ENCODE measurements at regions not wholly inside any gene's neighbourhood (a gene's known extent, or its start where the extent isn't known, plus 50 kb on each side); places are given as distances from the start of the nearest gene placed in this dataset.

DNA sequence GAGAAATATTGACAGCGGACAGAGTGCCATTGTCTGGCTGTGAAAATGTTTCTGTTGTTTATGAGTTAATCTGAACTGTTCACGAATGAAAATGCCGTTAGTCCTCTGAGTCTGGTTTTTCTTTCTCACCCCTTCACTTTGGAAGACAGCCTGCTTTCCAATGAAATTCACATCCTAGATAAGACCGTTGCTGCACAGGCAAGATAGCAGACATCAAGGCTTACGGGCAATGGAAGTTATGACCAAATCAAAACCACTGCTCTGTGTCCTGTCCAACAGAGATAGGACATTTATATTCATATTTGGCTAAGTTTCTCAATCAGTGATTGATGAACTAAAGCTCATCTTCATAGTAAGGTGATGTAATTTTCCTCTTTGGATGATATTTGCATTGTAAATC is 180.0 kb upstream of the DMAC1 start:
- TF ChIP-seq, protein P1, sequence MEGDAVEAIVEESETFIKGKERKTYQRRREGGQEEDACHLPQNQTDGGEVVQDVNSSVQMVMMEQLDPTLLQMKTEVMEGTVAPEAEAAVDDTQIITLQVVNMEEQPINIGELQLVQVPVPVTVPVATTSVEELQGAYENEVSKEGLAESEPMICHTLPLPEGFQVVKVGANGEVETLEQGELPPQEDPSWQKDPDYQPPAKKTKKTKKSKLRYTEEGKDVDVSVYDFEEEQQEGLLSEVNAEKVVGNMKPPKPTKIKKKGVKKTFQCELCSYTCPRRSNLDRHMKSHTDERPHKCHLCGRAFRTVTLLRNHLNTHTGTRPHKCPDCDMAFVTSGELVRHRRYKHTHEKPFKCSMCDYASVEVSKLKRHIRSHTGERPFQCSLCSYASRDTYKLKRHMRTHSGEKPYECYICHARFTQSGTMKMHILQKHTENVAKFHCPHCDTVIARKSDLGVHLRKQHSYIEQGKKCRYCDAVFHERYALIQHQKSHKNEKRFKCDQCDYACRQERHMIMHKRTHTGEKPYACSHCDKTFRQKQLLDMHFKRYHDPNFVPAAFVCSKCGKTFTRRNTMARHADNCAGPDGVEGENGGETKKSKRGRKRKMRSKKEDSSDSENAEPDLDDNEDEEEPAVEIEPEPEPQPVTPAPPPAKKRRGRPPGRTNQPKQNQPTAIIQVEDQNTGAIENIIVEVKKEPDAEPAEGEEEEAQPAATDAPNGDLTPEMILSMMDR (IDR thresholded peaks at IDR 0.05) = no peak
- TF ChIP-seq POLR2AphosphoS5 (IDR thresholded peaks at IDR 0.05) = no peak
